ENCODE measurements at regions not wholly inside any gene's neighbourhood (a gene's known extent, or its start where the extent isn't known, plus 50 kb on each side); places are given as distances from the start of the nearest gene placed in this dataset.

DNA sequence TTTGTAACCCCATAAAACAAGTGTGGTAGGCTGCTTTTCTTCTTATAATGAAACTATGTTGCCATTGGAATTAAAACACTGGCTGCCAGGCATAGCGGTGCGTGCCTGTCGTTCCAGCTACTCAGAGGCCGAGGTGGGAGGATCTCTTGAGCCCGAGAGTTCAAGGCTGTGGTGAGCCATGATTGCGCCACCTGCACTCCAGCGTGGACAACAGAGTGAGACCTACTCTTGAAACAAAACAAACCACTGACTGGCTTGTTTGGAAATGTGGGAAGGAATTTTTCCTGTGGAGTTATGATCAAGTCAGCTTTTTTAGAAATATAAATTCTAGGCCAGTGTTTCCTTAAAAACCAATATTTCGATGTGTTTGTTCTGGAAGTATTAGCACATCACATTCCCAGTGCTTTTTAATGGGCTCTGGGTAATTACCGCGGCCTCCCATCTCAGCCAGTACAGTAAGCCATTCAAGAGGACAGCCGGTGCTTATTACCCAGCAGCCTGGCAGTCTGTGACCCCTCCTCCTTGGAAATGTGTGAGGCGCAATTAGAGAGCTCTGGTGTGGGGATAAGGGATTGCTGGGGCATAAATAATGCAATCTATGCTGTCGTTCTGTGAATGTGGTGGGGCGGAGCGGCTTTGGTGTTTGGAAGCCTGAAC, 58.3 kb upstream of the TRAK1 start:
- no peaks in the 10 kb centered on the region for H3K9me3 ChIP-seq
- H3K36me3 ChIP-seq: no peaks in the 10 kb centered on the region
- DNase-seq (peak; percentile 49 to 90 (median 76)), ATAC-seq (peak; percentile 81)
- TF ChIP-seq, protein P1, sequence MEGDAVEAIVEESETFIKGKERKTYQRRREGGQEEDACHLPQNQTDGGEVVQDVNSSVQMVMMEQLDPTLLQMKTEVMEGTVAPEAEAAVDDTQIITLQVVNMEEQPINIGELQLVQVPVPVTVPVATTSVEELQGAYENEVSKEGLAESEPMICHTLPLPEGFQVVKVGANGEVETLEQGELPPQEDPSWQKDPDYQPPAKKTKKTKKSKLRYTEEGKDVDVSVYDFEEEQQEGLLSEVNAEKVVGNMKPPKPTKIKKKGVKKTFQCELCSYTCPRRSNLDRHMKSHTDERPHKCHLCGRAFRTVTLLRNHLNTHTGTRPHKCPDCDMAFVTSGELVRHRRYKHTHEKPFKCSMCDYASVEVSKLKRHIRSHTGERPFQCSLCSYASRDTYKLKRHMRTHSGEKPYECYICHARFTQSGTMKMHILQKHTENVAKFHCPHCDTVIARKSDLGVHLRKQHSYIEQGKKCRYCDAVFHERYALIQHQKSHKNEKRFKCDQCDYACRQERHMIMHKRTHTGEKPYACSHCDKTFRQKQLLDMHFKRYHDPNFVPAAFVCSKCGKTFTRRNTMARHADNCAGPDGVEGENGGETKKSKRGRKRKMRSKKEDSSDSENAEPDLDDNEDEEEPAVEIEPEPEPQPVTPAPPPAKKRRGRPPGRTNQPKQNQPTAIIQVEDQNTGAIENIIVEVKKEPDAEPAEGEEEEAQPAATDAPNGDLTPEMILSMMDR (IDR thresholded peaks at IDR 0.05): no peak
- peaks cover 31 to 55% of the 10 kb centered on the region in 2 donors for H3K4me1 ChIP-seq
- H3K4me3 ChIP-seq: no peak overlapping the region
- H3K27ac ChIP-seq: peak overlapping the region; percentile 64 to 83
- no peaks in the 10 kb centered on the region for H3K27me3 ChIP-seq
- intact Hi-C loops (cut with DNase I): no loop called here

DNA sequence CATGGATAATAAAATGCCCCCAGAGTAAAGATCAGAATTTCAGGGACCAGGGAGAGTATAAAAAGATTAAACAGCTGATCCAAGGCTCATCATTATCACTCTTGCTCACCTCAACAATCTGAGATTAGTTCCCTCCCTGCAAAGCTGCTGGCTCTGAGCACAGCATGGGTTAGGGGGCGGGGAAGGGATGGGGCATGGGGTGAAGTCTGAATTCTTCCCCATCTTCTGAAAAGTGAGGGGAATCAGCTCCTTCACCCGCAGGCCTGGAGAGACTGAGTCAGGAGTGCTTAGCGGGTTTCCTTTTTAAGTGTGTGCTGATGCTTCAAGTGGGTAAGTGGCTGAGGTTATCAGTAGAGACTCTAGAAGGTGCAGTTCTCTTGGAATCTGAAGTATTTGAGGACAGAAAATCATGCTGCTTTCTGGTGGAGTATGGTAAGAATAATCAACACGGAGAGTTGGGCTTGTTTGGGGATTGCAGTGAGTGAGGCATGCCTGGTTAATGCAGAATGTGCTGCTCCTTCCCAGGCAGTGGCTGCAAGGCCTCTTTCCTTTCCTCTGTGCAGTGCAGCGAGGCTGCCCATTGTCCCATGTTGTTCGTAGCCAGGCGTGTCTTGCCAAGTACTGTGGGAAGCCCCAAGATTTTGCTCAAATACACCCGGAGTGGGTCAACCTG, 59.2 kb upstream of the TRAK1 start:
- TF ChIP-seq, protein P1 (IDR thresholded peaks at IDR 0.05): no peak
- Histone ChIP-seq H3K27me3 (no peaks in the 10 kb centered on the region), H3K4me3 (no peak overlapping the region), H3K9me3 (no peaks in the 10 kb centered on the region), H3K4me1 (peaks cover 26 to 55% of the 10 kb centered on the region in 2 donors), H3K27ac (peak overlapping the region; percentile 64 to 83), H3K36me3 (no peaks in the 10 kb centered on the region)
- DNase-seq (peak in 1 of 4 donors; percentile 28), ATAC-seq (peak; percentile 72)
- intact Hi-C loops (cut with DNase I): no loop called here

DNA sequence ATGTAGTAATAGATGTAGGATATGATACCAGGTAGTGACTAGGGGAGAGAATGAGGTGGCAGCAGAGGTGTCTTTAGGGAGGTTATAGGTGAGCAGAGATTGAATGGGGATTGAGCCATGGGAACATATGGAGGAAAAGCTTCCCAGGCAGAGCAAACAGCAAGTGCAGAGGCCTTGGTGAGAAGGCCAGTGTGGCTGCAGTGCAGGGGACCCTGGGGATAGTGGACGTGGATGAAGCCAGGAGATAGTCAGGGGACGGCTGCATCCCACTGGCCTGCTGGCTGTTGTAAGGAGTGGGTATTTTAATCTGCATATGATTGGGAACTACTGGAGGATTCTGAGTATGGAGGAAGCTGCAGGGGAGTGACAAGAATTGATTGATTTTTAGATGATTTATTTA, 62.7 kb upstream of the TRAK1 start:
- TF ChIP-seq, protein P1 (IDR thresholded peaks at IDR 0.05): no peak
- Histone ChIP-seq H3K9me3 (no peaks in the 10 kb centered on the region), H3K36me3 (no peaks in the 10 kb centered on the region), H3K4me3 (no peak overlapping the region), H3K27ac (no peak overlapping the region), H3K4me1 (peaks cover 28 to 66% of the 10 kb centered on the region in 2 donors), H3K27me3 (no peaks in the 10 kb centered on the region)
- no peak for DNase-seq
- intact Hi-C loops (cut with DNase I): no loop called here
- ATAC-seq: no peak

DNA sequence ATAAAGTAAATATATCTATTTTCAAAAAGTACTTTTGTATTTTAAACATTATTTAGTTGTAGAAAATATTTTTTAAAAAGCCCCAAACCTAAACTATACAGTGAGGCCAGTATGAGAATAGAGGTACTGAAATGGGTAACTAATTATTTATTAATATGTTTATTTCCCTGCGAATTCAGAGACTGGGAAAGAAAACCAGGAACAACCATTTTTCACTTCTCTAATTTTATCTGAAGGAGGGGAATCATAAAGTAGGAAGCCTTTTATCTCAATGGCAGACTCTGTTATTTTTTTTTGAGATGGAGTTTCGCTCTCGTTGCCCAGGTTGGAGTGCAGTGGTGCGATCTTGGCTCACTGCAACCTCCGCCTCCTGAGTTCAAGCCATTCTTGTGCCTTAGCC, 63.6 kb upstream of the TRAK1 start:
- intact Hi-C loops (cut with DNase I): no loop called here
- no peak for ATAC-seq
- no peak for DNase-seq
- no peak overlapping the region for H3K4me3 ChIP-seq
- H3K36me3 ChIP-seq: no peaks in the 10 kb centered on the region
- H3K9me3 ChIP-seq: no peaks in the 10 kb centered on the region
- TF ChIP-seq, protein P1 (IDR thresholded peaks at IDR 0.05): no peak
- peaks cover 26 to 64% of the 10 kb centered on the region in 2 donors for H3K4me1 ChIP-seq
- H3K27ac ChIP-seq: no peak overlapping the region
- no peaks in the 10 kb centered on the region for H3K27me3 ChIP-seq

DNA sequence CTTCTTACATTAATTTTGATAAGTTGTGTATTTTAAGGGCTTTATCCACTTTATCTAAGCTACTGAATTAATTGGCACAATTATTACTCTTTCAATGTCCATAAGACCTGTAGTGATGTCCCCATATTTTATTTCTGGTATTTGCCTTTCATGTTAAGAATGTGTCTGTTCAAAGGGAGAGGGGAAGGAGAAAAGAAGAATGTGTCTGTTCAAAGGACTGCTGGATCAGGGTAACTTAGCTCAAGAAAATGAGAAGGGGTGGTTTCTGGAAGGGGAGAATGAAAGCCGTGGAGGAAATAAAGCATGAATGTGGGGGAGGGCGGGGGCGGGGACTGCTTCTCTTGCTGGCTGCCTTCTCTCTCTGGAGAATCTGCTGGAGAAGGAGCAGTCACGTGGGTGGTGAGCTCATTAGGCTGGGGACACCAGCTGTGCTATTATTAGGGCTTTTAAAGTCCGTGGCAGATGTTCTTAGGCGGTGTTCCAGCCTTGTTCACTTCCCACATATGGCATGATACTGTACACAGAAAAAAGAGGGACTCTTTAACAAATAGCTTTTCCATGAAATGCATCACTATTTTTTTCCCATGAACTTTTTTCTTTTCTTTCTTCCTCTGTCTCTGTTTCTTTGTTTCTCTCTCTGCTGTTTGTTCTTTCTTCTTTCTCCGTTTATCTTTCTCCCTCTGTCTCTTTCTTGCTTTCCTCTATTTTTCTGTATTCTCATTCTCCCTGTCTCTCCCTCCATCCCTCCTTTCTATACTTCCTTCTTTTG, 63.7 kb upstream of the ULK4 start:
- no peaks in the 10 kb centered on the region for H3K27me3 ChIP-seq
- no peaks in the 10 kb centered on the region for H3K9me3 ChIP-seq
- TF ChIP-seq, protein P1 (IDR thresholded peaks at IDR 0.05): no peak
- H3K27ac ChIP-seq: peak overlapping the region; percentile 73 to 84
- ATAC-seq (peak; percentile 93), DNase-seq (peak; percentile 83 to 97 (median 94))
- H3K36me3 ChIP-seq: no peaks in the 10 kb centered on the region
- peaks cover 29 to 69% of the 10 kb centered on the region in 2 donors for H3K4me1 ChIP-seq
- intact Hi-C loops (cut with DNase I): no loop called here
- H3K4me3 ChIP-seq: no peak overlapping the region
